Mammary epithelial cell (primary cell): ENCODE measurements at regions not wholly inside any gene's neighbourhood (a gene's known extent, or its start where the extent isn't known, plus 50 kb on each side); places are given as distances from the start of the nearest gene placed in this dataset.

Source experiments
- CTCF ChIP-seq, 2 donors: IDR thresholded peaks in 1 of 2; conservative IDR thresholded peaks in 1 of 2; 2 replicates each; pipeline ENCODE4 v1.5.1; 2011 to 2012; ENCODE audit warnings: inconsistent platforms in 2 of 2, low read length in 2 of 2, mild to moderate bottlenecking in 2 of 2, control low read depth in 1 of 2, low read depth in 1 of 2; ENCODE audit not compliant: insufficient read depth in 1 of 2; ENCODE audit errors: extremely low read depth in 1 of 2
- EZH2 ChIP-seq: IDR thresholded peaks from 2 replicates; pipeline ENCODE4 v1.6.1; 2012; ENCODE audit warnings: low read length, inconsistent platforms, borderline replicate concordance

- TF ChIP-seq CTCF (conservative IDR thresholded peaks at IDR 0.05 in 1 of 2, IDR thresholded peaks at IDR 0.05 in 1 of 2; ENCODE audit: extremely low read depth in 1 of 2, insufficient read depth in 1 of 2, low read depth in 1 of 2, low read length in 2 of 2): no peak
- TF ChIP-seq EZH2: no peak
These were observed 365.1 kb upstream of the PRR16 start for GRCh38 chr5:120098902-120099535.
